ENCODE measurements at regions not wholly inside any gene's neighbourhood (a gene's known extent, or its start where the extent isn't known, plus 50 kb on each side); places are given as distances from the start of the nearest gene placed in this dataset.

GRCh38 chr2:15819562-15820256 lies 120.6 kb upstream of the MYCN start:
- no peak for ATAC-seq
- WGBS (ENCODE audit: insufficient coverage): 91% methylated on average over 10 of the region's 10 CpGs
- H3K9me3 ChIP-seq (ENCODE audit: control insufficient read depth, insufficient read depth, low read length): no peaks in the 10 kb centered on the region
- H3K4me1 ChIP-seq (ENCODE audit: control insufficient read depth, insufficient read depth, low read length): no peaks in the 10 kb centered on the region
- DNase-seq: no peak
- no peaks in the 10 kb centered on the region for H3K36me3 ChIP-seq (ENCODE audit: control insufficient read depth, insufficient read depth, low read length)
- Mint-ChIP-seq H3K9me3 (no peaks in the 10 kb centered on the region), H3K27ac (no peak overlapping the region), H3K4me1 (no peaks in the 10 kb centered on the region), H3K36me3 (no peaks in the 10 kb centered on the region), H3K4me3 (no peak overlapping the region), H3K27me3 (ENCODE audit: low read depth in 2 of 2) (peaks cover 15 to 34% of the 10 kb centered on the region in 2 donors)
- H3K27me3 ChIP-seq (ENCODE audit: control insufficient read depth, insufficient read depth, low read length): no peaks in the 10 kb centered on the region
- no peak overlapping the region for H3K4me3 ChIP-seq (ENCODE audit: low read length)
- intact Hi-C loops (cut with micrococcal nuclease): no loop called here
- no peak for TF ChIP-seq CTCF (IDR thresholded peaks at IDR 0.05)
- H3K27ac ChIP-seq (ENCODE audit: low read length): no peak overlapping the region

DNA sequence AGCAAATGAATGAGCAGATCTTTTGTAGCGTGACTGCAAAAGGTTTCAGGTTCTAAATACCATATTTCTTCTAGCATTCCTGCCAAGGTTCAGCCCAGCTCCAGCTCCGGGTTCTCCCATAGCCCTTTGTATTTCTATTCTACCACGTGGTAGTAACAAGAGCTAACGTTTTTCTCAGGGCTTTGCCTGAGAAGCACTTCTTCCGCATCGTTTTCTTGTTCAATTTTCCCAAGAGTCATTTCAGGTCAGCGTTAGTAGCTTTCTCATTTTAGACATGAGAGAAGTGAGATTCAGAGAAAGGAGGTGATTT lies 120.1 kb upstream of the MYCN start:
- peaks cover 15 to 34% of the 10 kb centered on the region in 2 donors for H3K27me3 Mint-ChIP-seq (ENCODE audit: low read depth in 2 of 2)

DNA sequence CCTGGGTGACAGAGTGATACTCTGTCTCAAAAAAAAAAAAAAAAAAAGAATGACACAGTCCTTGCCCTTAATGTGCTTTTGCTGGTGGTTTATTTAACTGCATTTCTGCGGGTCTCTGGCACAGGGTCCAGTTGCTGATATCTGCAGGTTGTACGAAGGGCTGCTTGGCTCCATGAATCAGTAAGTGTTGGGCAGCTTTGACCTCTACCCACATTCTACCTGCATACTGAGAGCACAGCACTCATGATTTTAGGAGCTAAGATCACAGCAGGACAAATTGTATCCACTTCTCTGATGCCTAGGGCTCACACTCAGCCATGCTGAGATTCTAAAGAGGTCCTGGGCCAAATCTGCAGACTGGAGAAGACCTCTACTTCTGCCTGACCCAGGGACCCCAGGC lies 119.4 kb upstream of the MYCN start:
- Histone ChIP-seq H3K4me3 (ENCODE audit: low read length) (no peak overlapping the region), H3K36me3 (ENCODE audit: control insufficient read depth, insufficient read depth, low read length) (no peaks in the 10 kb centered on the region), H3K4me1 (ENCODE audit: control insufficient read depth, insufficient read depth, low read length) (no peaks in the 10 kb centered on the region), H3K27ac (ENCODE audit: low read length) (no peak overlapping the region), H3K9me3 (ENCODE audit: control insufficient read depth, insufficient read depth, low read length) (no peaks in the 10 kb centered on the region), H3K27me3 (ENCODE audit: control insufficient read depth, insufficient read depth, low read length) (no peaks in the 10 kb centered on the region)
- H3K4me1 Mint-ChIP-seq: no peaks in the 10 kb centered on the region
- H3K36me3 Mint-ChIP-seq: no peaks in the 10 kb centered on the region
- H3K9me3 Mint-ChIP-seq: no peaks in the 10 kb centered on the region
- TF ChIP-seq CTCF (IDR thresholded peaks at IDR 0.05): no peak
- H3K4me3 Mint-ChIP-seq: no peak overlapping the region
- peaks cover 15 to 27% of the 10 kb centered on the region in 2 donors for H3K27me3 Mint-ChIP-seq (ENCODE audit: low read depth in 2 of 2)
- WGBS (ENCODE audit: insufficient coverage): 98% methylated on average over 2 of the region's 2 CpGs
- DNase-seq: no peak
- ATAC-seq: no peak
- no peak overlapping the region for H3K27ac Mint-ChIP-seq
- intact Hi-C loops (cut with micrococcal nuclease): no loop called here

More for the DNA sequence above, 120.1 kb upstream of the MYCN start:
- Histone ChIP-seq H3K27me3 (ENCODE audit: control insufficient read depth, insufficient read depth, low read length) (no peaks in the 10 kb centered on the region), H3K27ac (ENCODE audit: low read length) (no peak overlapping the region), H3K9me3 (ENCODE audit: control insufficient read depth, insufficient read depth, low read length) (no peaks in the 10 kb centered on the region), H3K4me3 (ENCODE audit: low read length) (no peak overlapping the region), H3K36me3 (ENCODE audit: control insufficient read depth, insufficient read depth, low read length) (no peaks in the 10 kb centered on the region), H3K4me1 (ENCODE audit: control insufficient read depth, insufficient read depth, low read length) (no peaks in the 10 kb centered on the region)
- no peak for TF ChIP-seq CTCF (IDR thresholded peaks at IDR 0.05)
- Mint-ChIP-seq H3K9me3 (no peaks in the 10 kb centered on the region), H3K4me3 (no peak overlapping the region), H3K27ac (no peak overlapping the region), H3K4me1 (no peaks in the 10 kb centered on the region), H3K36me3 (no peaks in the 10 kb centered on the region)
- DNase-seq: no peak
- intact Hi-C loops (cut with micrococcal nuclease): no loop called here
- 90% methylated on average over 7 of the region's 7 CpGs for WGBS (ENCODE audit: insufficient coverage)
- ATAC-seq: no peak
